ENCODE measurements at regions not wholly inside any gene's neighbourhood (a gene's known extent, or its start where the extent isn't known, plus 50 kb on each side); places are given as distances from the start of the nearest gene placed in this dataset.

- TF ChIP-seq PHF8 (conservative IDR thresholded peaks at IDR 0.05; ENCODE audit: low read depth, low read length) (no peak), CHD7 (IDR thresholded peaks at IDR 0.05; ENCODE audit: insufficient replicate concordance, low read length) (no peak), TEAD4 (IDR thresholded peaks at IDR 0.05; ENCODE audit: low read depth, low read length) (peak; percentile 80), SP2 (IDR thresholded peaks at IDR 0.05; ENCODE audit: low read length) (no peak), FOSL1 (IDR thresholded peaks at IDR 0.05; ENCODE audit: insufficient read depth, low read depth, low read length) (no peak)
These were observed 66.8 kb upstream of the MC2R start (continued) for GRCh38 chr18:13982126-13982525.
